Natural killer cell (primary cell): ENCODE measurements at regions not wholly inside any gene's neighbourhood (a gene's known extent, or its start where the extent isn't known, plus 50 kb on each side); places are given as distances from the start of the nearest gene placed in this dataset.

Source experiments
- ATAC-seq, 3 donors: fragments of 150-1000 bp in 2 of 3; fragments of 200-7000 bp in 1 of 3; cut with Tn5 transposase; 1 replicate in 1 of 3; 2 replicates in 2 of 3; pipeline ENCODE4 v1.10.0; 2021; ENCODE audit warnings: mild to moderate bottlenecking in 2 of 3, moderate library complexity in 2 of 3
- DNase-seq, 2 donors: peaks; one replicate each; pipeline versions ENCODE4 v3.0.0 to v3.0.0-alpha.2; 2013 to 2021; ENCODE audit warnings: mixed read lengths in 1 of 2
- H3K27ac ChIP-seq: one replicate; pipeline ENCODE4 v1.5.1; 2013; ENCODE audit warnings: mild to moderate bottlenecking, low read length
- H3K27me3 ChIP-seq: one replicate; pipeline ENCODE4 v1.6.1; 2013; ENCODE audit warnings: low read length; ENCODE audit not compliant: control insufficient read depth, insufficient read depth
- H3K36me3 ChIP-seq: one replicate; pipeline ENCODE4 v1.6.1; 2013; ENCODE audit warnings: low read length; ENCODE audit not compliant: control insufficient read depth, insufficient read depth
- H3K4me1 ChIP-seq: one replicate; pipeline ENCODE4 v1.6.1; 2013; ENCODE audit warnings: low read length; ENCODE audit not compliant: control insufficient read depth, insufficient read depth
- H3K4me3 ChIP-seq: one replicate; pipeline ENCODE4 v1.5.1; 2013; ENCODE audit warnings: low read length
- H3K9me3 ChIP-seq: one replicate; pipeline ENCODE4 v1.6.1; 2013; ENCODE audit warnings: low read length; ENCODE audit not compliant: control insufficient read depth, insufficient read depth
- H3K27ac Mint-ChIP-seq, 2 donors: one replicate each; pipeline ENCODE4 v1.8.0; 2022; ENCODE audit warnings: mild to moderate bottlenecking in 2 of 2, mixed read lengths in 2 of 2, moderate library complexity in 1 of 2
- H3K27me3 Mint-ChIP-seq, 2 donors: one replicate each; pipeline ENCODE4 v1.8.0; 2022; ENCODE audit warnings: low read depth in 2 of 2, mixed read lengths in 2 of 2
- H3K36me3 Mint-ChIP-seq: one replicate; pipeline ENCODE4 v1.8.0; 2022; ENCODE audit warnings: mixed read lengths
- H3K4me1 Mint-ChIP-seq, 2 donors: one replicate each; pipeline ENCODE4 v1.8.0; 2022; ENCODE audit warnings: mixed read lengths in 2 of 2
- H3K4me3 Mint-ChIP-seq: one replicate; pipeline ENCODE4 v1.8.0; 2022; ENCODE audit warnings: mild to moderate bottlenecking, moderate library complexity, mixed read lengths
- H3K9me3 Mint-ChIP-seq, 2 donors: one replicate each; pipeline ENCODE4 v1.8.0; 2022; ENCODE audit warnings: mixed read lengths in 2 of 2
- WGBS: methylation state at CpG from one replicate; pipeline ENCODE4 v1.1.7; 2013; ENCODE audit warnings: missing lambda C conversion rate; ENCODE audit not compliant: insufficient coverage; 5-methylcytosine and 5-hydroxymethylcytosine counted together
- intact Hi-C: fragments of 100-400 bp; cut with micrococcal nuclease; formaldehyde crosslinking; loops from one replicate; pipeline ENCODE4 v1.14.2; 2022
- TF ChIP-seq, protein P1 (sequence below): fragments of 200-600 bp; IDR thresholded peaks from one replicate; pipeline ENCODE4 v1.8.0; 2022; ENCODE audit warnings: antibody characterized with exemption

DNA sequence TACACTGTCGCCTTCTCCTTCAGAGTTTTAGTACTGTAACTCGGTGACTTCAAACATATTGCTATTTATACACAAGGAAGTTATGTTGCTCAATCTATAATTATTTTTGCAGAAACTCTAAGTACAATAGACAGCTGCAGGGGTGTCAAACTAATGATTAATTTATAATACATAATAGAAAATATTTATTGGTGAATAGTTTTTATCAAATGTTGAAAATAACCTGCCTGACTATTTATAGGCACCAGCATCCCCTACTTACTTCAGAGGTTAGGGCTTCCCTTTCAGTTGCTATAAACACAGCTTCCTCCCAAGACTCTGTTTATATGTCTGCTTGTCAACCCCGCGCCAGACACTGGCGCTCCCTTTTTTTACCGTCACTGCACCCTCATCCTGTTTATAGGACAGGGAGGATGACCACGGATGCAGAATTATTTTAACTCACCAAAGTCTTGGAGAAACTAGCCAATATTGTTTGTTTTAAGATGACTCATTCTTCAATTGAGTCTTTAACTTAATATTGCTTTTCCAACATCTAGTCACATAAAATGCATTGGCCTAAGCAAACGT is 225.0 kb downstream of the ALDH8A1 start:
- TF ChIP-seq, protein P1, sequence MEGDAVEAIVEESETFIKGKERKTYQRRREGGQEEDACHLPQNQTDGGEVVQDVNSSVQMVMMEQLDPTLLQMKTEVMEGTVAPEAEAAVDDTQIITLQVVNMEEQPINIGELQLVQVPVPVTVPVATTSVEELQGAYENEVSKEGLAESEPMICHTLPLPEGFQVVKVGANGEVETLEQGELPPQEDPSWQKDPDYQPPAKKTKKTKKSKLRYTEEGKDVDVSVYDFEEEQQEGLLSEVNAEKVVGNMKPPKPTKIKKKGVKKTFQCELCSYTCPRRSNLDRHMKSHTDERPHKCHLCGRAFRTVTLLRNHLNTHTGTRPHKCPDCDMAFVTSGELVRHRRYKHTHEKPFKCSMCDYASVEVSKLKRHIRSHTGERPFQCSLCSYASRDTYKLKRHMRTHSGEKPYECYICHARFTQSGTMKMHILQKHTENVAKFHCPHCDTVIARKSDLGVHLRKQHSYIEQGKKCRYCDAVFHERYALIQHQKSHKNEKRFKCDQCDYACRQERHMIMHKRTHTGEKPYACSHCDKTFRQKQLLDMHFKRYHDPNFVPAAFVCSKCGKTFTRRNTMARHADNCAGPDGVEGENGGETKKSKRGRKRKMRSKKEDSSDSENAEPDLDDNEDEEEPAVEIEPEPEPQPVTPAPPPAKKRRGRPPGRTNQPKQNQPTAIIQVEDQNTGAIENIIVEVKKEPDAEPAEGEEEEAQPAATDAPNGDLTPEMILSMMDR = no peak
- no peak overlapping the region for H3K4me3 Mint-ChIP-seq
- H3K36me3 ChIP-seq = no peaks in the 10 kb centered on the region
- no peaks in the 10 kb centered on the region for H3K9me3 ChIP-seq
- 25% methylated on average over 7 of the region's 8 CpGs for WGBS
- no peak overlapping the region for H3K27ac Mint-ChIP-seq
- H3K27ac ChIP-seq = no peak overlapping the region
- intact Hi-C loops = no loop called here
- no peaks in the 10 kb centered on the region for H3K36me3 Mint-ChIP-seq
- H3K4me1 ChIP-seq = no peaks in the 10 kb centered on the region
- no peaks in the 10 kb centered on the region for H3K9me3 Mint-ChIP-seq
- DNase-seq (no peak), ATAC-seq (no peak)
- no peaks in the 10 kb centered on the region for H3K4me1 Mint-ChIP-seq
- H3K27me3 ChIP-seq = no peaks in the 10 kb centered on the region
- H3K4me3 ChIP-seq = no peak overlapping the region
- peaks cover 0 to 6% of the 10 kb centered on the region in 2 donors for H3K27me3 Mint-ChIP-seq

DNA sequence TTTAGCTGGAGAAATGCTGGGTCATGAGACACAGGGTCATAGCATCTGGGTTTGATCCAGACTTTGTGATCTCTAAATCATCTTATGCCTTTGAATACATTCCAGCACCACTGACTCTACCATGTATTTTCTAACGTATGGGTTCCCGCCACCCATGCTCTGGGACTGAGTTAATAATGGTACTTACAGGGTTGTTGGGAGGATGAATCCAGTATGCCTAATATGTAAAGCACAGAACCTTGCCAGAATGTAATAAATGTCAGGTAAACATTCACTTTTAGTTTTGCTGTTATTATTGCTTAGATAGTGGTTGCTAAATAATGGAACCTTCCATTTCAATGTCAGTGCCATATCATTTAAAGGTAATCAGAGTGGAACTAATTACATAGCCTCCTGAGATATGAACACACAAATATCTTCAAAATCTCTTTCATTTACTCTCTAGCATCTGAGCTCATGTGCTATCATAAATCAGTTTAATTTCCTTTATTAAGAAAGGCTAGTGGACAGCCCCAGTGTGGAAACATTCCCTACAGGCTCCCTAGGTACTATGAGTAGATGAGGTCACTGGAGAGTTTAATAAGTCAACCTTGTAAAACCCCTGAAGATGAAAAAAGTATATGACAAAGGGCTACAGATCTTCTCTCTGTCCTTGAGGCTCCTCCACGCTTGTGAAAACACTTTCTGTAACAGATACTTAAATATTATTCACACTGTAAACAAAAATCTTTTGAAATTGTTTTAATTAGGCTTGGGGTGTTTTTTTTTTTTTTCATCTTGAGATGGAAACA is 226.6 kb downstream of the ALDH8A1 start:
- WGBS = 100% methylated on average over 1 of the region's 3 CpGs
- no peak overlapping the region for H3K27ac ChIP-seq
- intact Hi-C loops = no loop called here
- TF ChIP-seq, protein P1 = no peak
- H3K36me3 ChIP-seq = no peaks in the 10 kb centered on the region
- Mint-ChIP-seq H3K27ac (no peak overlapping the region), H3K9me3 (no peaks in the 10 kb centered on the region), H3K4me1 (no peaks in the 10 kb centered on the region), H3K27me3 (peaks cover 0 to 6% of the 10 kb centered on the region in 2 donors), H3K36me3 (no peaks in the 10 kb centered on the region), H3K4me3 (no peak overlapping the region)
- no peaks in the 10 kb centered on the region for H3K4me1 ChIP-seq
- DNase-seq (no peak), ATAC-seq (no peak)
- H3K27me3 ChIP-seq = no peaks in the 10 kb centered on the region
- no peak overlapping the region for H3K4me3 ChIP-seq
- H3K9me3 ChIP-seq = no peaks in the 10 kb centered on the region

DNA sequence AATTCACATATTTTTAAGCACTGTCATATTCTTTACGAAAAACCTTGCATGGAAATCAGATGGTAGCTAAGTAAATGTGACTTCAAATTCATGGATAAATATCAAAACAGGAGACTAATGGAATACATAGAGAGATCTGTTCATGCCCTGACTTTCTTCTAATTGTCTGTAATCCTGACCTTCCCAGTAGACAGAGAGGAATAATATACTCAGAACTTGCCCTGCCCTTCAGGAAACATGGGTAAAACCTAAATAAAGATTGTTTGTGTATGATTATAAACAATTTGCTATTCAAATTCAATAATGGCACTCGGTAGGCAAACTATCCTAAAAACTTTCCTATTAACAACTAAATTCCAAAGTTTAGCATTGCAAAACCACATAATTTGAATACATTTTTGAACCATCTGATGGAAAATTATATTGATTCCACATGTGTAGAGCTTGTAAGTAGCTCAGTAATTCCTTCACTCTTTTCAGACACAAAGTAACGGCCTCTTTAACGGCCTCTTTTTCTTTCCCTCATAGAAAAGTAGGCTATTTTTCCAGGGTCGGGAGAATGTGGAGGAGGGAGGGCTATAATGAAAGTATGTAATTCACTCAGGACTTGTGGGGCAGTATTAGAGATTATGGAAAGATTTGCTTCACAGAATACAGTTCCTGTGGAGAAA is 227.6 kb downstream of the ALDH8A1 start:
- TF ChIP-seq, protein P1 = no peak
- intact Hi-C loops = no loop called here
- no peaks in the 10 kb centered on the region for H3K9me3 Mint-ChIP-seq
- H3K4me1 Mint-ChIP-seq = no peaks in the 10 kb centered on the region
- DNase-seq = no peak
- ATAC-seq = no peak
- H3K36me3 ChIP-seq = no peaks in the 10 kb centered on the region
- H3K4me1 ChIP-seq = no peaks in the 10 kb centered on the region
- no peaks in the 10 kb centered on the region for H3K9me3 ChIP-seq
- no peaks in the 10 kb centered on the region for H3K27me3 ChIP-seq
- H3K4me3 ChIP-seq = no peak overlapping the region
- H3K27me3 Mint-ChIP-seq = peaks cover 0 to 6% of the 10 kb centered on the region in 2 donors
- no peak overlapping the region for H3K4me3 Mint-ChIP-seq
- no peak overlapping the region for H3K27ac ChIP-seq
- no peaks in the 10 kb centered on the region for H3K36me3 Mint-ChIP-seq
- WGBS = 100% methylated on average over 1 of the region's 5 CpGs
- H3K27ac Mint-ChIP-seq = no peak overlapping the region
